GM18868 (cell line): ENCODE measurements at regions not wholly inside any gene's neighbourhood (a gene's known extent, or its start where the extent isn't known, plus 50 kb on each side); places are given as distances from the start of the nearest gene placed in this dataset.
"Not testable (repeated sequence)": the region's sequence is repeated elsewhere in the genome, so short reads cannot be mapped to it uniquely, and the experiment has no call there.

Source experiments
- ATAC-seq: cut with Tn5 transposase; IDR thresholded peaks from one replicate; pipeline ENCODE4 v1.9.1; 2021; ENCODE audit warnings: mild to moderate bottlenecking, moderate library complexity; ENCODE audit not compliant: unreplicated experiment

DNA sequence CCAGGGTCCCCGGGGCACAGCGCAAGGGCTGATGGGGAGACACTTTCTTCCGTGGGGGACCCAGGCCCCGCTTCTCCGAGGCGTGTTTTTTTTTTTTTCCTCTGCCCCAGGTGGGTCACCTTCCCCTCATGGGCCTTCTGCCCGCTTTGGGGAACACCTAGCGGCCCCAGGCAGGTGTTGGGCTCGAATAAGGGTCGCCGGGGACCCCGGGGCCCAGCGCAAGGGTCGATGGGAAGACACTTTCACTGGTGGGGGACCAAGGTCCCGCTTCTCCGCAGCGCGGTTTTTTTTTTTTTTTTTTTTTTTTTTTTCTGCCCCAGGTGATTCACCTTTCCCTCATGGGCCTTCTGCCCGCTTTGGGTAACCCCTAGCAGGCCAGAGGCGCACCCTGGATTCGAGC is 193.8 kb downstream of the POTEG start:
- ATAC-seq = not testable (repeated sequence)

DNA sequence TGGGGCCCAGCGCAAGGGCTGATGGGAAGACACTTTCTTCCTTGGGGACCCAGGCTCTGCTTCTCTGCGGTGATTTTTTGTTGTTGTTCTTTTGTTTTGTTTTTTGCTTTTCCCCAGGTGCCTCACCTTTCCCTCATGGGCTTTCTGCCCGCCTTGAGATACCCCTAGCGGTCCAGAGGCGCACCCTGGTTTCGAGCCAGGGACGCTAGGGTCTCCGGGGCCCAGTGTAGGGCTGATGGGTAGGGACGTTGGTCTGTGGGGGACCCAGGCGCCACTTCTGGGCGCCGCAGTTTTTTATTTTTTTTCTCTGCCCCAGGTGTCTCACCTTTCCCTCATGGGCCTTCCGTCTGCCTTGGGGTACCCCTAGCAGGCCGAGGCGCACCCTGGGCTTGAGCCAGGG is 192.7 kb downstream of the POTEG start:
- not testable (repeated sequence) for ATAC-seq

- not testable (repeated sequence) for ATAC-seq
Measured at GRCh38 chr14:19242529-19242928, 191.6 kb downstream of the POTEG start.

DNA sequence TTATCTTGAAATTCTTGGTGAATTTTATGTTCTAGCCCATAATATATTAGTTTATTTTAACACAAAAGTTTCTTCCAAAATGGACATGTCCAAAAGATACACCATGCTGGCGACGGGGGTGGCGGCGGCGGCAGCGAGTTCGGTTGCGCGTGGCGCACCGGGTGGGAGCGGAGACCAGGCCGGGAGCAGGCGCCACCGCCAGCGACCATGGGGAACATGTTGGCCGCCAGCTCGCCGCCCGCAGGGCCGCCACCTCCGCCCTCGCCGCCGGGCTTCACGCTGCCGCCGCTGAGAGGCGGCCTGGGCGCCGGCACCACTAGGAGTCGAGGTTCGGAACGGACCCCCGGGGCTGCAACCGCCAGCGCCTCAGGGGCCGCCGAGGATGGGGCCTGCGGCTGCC is 167.2 kb downstream of the POTEG start:
- not testable (repeated sequence) for ATAC-seq

DNA sequence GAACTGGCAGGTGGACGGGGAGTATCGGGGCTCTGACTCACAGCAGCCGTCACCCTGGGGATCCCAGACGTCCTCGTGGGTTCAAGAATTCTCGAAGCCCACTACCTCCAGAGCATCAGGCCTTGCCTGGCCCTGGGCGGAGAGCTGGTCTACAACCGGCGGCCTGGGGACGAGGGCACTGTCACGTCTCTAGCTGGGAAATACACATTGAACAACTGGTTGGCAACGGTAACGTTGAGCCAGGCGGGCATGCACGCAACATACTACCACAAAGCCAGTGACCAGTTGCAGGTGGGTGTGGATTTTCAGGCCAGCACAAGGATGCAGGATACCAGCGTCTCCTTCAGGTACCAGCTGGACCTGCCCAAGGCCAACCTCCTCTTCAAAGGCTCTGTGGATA is 166.5 kb downstream of the POTEG start:
- not testable (repeated sequence) for ATAC-seq

DNA sequence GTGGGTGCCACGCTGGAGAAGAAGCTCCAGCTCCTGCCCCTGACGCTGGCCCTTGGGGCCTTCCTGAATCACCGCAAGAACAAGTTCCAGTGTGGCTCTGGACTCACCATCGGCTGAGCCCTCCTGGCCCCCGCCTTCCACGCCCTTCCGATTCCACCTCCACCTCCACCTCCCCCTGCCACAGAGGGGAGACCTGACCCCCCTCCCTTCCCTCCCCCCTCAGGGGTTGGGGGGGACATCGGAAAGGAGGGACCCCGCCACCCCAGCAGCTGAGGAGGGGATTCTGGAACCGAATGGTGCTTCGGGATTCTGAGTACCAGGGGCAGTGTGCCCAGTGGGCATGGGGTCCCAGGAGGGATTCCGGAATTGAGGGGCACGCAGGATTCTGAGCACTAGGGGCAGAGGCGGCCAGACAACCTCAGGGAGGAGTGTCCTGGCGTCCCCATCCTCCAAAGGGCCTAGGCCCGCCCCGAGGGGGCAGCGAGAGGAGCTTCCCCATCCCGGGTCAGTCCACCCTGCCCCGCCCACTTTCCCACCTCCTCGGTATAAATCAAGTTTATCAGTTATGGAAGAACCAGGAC is 166.0 kb downstream of the POTEG start:
- not testable (repeated sequence) for ATAC-seq

GRCh38 chr14:19272235-19272634 is 161.9 kb downstream of the POTEG start:
- not testable (repeated sequence) for ATAC-seq

GRCh38 chr14:19289669-19290068 is 144.5 kb downstream of the POTEG start:
- ATAC-seq = not testable (repeated sequence)

GRCh38 chr14:19300243-19300642 is 133.9 kb downstream of the POTEG start:
- ATAC-seq = not testable (repeated sequence)

DNA sequence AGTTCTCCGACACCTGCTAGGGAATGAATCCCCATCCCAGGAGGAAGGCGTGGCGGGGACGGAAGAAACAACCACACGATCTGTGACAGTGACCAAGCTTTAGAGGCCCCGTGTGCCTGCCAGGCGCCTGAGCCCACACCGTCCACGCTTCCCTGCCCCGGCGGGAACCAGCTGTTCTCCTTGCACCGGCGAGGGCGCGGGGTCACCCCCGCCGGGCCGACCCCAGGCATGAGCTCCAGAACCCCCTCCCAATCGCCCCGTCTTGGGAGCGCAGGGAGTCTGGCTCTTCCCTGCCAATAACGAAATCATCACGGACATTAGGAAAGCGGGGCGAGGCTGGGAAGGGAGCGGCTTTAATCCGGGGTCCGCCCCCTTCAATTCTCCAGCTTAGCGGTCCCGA is 133.3 kb downstream of the POTEG start:
- not testable (repeated sequence) for ATAC-seq

DNA sequence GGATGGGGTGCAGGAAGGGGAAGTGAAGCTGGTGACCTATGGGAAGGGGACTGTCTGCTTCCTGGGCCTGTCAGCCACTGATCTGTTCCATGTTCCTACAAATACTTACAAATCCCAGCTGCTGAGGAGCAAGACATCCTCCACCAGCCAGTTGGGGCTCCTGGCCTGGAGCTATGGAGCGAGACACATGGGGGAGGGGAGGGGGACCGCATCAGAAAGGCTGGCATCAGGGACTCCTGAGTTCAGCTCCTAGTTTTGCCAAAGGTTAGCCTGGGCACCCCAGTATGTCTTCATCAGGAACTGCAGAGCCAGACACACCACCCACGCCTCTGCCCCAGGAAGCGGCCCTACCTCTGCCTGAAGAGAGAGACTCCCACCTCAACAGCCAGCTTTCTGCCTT is 130.3 kb downstream of the POTEG start:
- ATAC-seq = not testable (repeated sequence)

DNA sequence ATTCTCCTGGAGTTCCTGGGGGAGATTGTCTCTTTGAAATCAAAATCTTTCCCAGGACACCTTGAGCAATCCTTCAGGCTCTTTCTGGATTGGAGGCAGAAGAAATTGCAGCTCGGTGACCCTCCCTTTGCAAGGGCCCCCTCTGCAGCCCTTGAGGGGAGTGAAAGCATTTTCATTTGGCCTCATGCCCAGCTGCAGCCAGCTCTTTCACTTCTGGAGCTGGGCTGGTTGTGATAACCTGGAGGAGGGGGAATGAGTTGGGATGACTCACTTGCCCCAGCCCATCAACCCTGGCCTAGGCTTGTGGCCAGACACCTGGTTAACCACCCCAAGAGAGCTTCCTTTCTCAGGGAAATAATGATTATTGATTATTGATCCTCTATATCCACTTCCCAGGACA is 129.7 kb downstream of the POTEG start:
- not testable (repeated sequence) for ATAC-seq

DNA sequence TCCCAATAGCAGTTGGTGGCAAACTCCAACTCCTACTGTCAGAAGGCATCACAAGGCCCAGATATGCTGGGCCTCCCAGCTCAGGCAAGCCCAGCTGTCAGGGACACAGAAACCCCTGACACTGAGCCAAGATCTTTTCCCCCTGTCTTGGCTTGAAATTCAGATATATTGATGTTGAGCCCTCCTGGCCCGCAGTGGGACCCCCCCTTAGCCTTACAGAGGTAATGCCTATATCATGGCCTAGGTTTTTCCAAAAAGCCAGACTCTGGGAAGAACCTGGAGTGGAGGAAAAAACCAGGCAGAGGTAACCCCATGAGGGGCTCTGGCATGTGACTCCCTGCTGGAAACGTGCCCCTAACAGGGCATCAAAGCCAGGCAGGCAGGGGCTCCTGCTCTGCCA is 129.2 kb downstream of the POTEG start:
- ATAC-seq = not testable (repeated sequence)

DNA sequence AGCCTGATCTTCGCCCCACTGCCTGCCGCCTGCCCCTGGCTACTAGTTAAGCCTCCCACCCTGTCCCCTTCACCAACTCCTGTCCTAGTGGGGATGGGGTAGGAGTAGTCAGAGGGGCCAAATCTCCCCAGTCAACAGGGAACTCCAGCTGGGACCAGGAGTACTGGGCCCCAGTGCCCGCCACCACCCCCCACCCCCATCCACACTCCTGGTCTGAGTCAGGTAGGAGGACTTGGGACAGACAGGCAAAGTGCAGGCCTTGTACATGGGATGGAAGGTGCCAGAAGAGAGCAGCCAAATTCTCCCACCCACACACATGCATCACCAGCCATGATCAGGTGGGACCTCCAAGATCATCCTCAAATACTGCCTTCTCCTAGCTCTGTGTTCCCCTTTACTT is 128.4 kb downstream of the POTEG start:
- ATAC-seq = not testable (repeated sequence)

GRCh38 chr14:19306405-19306804 is 127.7 kb downstream of the POTEG start:
- ATAC-seq = not testable (repeated sequence)

- ATAC-seq = peak; percentile 54
Measured at GRCh38 chr14:19311023-19311422, 123.1 kb downstream of the POTEG start.

DNA sequence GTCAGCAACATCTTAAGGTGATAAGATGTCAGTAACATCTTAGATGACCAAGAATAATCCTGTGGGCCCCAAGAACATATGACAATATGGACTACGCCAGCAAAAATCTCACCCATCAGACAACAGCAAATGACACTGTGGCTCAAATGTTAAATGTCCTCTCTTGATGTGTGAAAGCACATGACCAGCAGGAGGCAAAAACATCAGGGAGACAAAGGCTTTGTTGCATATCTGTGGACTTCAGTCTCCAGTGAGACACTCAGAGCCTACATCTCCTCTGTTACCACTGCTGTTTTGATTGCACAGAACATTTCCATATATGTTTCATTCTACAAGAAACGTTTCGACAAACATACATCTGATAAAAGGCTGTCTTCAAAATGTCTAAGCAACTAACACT is 103.5 kb downstream of the POTEG start:
- ATAC-seq = not testable (repeated sequence)

DNA sequence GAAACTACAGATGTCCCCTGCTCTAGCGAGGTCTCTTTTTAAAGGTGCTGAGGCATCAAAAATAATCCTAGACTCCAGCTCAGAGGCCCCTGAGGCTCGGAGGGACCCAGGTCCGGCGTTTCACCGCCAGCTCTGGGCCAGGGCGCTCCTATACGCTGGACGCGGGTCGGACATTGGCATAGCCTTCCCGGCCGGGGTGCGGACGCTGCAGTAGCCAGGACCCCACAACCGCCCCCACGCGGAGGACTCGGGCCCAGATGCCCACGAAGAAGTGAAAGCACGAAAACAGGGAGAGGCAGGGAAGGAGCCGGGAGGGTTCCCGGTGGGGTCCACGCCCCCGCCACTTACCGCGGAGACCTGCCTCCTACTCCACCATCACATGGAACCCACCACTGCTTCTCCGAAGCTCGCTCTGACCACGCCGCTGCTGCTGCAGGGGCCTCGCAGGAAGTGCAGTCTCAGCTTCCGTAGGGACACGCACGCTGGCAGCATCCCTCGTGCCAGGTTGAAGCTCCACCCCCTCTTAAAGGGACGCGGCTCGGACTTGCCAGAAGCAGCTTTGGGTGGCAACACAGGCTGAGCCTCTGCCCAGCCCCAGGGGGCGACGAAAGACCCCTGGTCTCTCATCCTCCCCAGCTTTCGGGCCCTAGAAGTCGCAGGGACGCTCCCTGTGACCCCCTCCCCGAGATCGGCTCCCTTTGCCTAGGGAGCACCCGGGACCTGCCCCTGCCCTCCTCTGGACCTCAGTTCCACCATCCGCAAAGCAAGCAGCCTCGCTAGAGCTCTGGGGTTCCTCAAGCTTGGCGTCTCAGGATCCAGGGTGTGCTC is 96.7 kb downstream of the POTEG start:
- not testable (repeated sequence) for ATAC-seq

- not testable (repeated sequence) for ATAC-seq
Measured at GRCh38 chr14:19338060-19338372, 96.1 kb downstream of the POTEG start.

DNA sequence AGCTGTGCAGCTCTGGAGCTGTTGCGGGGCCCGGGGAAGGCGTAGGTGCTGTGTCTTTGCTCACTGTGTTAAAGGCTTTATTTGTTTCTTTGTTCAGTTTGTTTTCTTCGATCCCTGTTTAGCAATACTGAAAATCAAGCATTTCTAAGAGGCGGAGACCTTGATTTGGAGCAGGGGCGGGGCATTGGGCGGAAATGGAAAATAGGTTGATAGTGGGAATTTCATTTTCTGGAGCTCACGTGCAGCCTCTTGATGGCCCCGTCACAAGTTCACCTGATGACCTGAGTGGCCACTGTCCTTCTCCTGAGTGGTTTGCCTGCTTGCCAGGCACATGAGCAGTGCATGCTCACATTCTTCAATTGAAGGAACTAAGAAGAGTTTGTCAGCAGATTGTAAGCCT is 93.2 kb downstream of the POTEG start:
- ATAC-seq = not testable (repeated sequence)

- not testable (repeated sequence) for ATAC-seq
Measured at GRCh38 chr14:19341627-19342026, 92.5 kb downstream of the POTEG start.

- not testable (repeated sequence) for ATAC-seq
Measured at GRCh38 chr14:19344261-19344660, 89.9 kb downstream of the POTEG start.
